NCI-H748 treated with DMSO at 0.1 percent for 48 hours (cell line): ENCODE measurements at regions not wholly inside any gene's neighbourhood (a gene's known extent, or its start where the extent isn't known, plus 50 kb on each side); places are given as distances from the start of the nearest gene placed in this dataset.

ENCODE experiments used
- DNase-seq: peaks from one replicate; lab custom pipeline; 2025; lab: John Stamatoyannopoulos, UW

DNA sequence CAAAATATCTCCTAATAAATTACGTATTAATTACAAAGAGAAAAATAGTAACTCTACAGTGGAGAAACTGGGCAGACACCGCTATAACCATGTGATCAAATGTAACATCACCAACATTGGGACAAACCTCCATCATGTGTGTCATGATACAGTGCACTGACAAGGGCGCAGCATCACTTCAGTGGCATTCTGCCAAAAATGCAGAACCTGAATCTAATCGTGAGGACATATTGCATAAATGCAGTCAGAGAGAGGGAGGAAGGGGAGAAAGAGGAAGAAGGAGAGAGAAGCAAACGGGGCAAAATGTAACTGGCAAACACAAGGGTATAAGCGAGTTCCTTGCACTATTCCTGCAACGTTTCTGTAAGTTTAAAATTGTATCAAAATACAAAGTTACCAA, 74.2 kb upstream of the MARCHF10 start:
- no peak for DNase-seq

DNA sequence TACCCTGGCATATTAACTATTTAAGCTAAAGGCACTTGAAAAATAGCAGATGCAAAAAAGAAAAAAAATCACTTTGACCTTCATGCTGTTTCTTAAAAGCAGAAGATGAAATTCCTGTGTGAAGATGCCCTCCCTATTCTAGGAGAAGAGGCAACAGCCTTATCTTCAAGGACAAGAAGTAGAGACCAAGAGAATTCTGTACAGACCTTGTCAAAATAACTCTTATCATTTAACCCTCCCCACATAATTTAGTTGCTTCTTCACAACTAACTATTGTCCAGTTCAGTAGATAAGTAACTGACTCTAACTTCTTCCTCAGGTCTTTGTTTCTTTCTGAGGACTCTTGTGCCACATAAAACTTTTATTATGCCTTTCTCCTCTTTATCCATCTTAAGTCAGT, 72.0 kb upstream of the MARCHF10 start:
- DNase-seq, result no peak

GRCh38 chr17:62876673-62877405, 68.7 kb upstream of the MARCHF10 start:
- DNase-seq, result no peak

GRCh38 chr17:62876063-62876462, 67.9 kb upstream of the MARCHF10 start:
- DNase-seq, result no peak

GRCh38 chr17:62875296-62875695, 67.2 kb upstream of the MARCHF10 start:
- no peak for DNase-seq

DNA sequence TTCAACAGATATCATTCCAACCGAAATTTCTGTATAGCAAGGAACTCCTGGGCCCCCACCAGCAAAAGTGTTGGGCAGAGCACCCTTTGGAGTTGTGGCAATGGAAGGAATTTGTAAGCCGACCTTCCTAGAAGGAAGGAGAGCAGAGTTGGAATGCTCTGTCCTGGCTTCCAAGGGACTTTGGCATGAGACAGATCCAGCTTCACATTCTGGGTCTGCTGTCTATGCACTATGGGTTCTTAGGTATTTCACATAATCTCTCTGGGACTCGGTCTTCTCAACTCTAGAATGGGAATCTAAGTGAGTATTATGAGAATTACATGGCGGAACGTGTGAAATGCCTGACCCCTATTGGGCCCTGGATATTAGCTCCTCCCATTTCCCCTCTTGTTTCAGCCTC, 63.2 kb upstream of the MARCHF10 start:
- DNase-seq, result no peak

- DNase-seq, result no peak
These were observed 62.4 kb upstream of the MARCHF10 start for GRCh38 chr17:62870552-62870971.

DNA sequence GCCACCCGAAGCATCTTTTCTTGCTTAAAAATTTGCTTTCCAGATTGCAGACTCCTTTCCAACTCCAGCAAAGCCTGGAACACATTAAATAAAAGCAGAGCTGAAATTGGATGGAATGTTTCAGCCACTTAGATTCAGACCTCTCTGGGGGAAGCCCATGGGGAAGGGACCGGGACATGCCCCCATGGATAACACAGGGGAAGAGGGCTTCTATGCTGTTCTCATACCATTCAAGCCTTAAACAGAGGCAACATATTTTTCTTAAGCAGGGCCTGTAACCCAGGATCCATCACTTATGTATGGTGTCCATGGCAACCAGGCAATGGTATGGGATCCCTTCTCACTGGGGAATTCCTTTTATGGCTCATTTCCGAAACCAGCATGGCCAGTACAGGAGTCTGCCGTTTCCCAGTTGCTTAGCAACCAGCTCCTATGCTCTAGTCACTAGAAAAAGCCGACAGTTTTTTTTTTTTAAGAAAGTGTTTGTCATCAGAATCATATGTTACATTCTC, 62.0 kb upstream of the MARCHF10 start:
- DNase-seq, result peak; percentile 75

GRCh38 chr17:62868723-62869122, 60.6 kb upstream of the MARCHF10 start:
- no peak for DNase-seq

GRCh38 chr17:62868008-62868407, 59.9 kb upstream of the MARCHF10 start:
- DNase-seq, result no peak

- no peak for DNase-seq
These were observed 59.2 kb upstream of the MARCHF10 start for GRCh38 chr17:62867303-62867702.

DNA sequence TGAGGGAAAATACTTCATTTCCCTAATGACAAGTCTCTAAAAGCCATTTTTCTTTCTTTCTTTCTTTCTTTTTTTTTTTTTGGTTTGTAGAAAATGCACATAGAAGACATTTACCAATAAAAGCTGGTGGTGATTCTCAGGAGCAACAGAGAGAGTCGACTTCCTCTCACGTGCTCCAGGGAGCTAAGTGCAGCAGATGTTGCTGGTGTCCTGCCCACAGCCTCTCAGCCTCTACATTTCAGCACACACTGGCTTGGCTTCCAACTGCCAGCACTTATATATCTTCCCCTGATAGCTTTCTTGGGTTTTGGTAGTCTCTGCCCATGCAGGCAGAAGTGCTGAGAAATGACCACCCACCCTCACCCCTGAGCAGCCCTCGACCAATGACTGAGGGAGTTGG, 58.4 kb upstream of the MARCHF10 start:
- DNase-seq, result no peak

DNA sequence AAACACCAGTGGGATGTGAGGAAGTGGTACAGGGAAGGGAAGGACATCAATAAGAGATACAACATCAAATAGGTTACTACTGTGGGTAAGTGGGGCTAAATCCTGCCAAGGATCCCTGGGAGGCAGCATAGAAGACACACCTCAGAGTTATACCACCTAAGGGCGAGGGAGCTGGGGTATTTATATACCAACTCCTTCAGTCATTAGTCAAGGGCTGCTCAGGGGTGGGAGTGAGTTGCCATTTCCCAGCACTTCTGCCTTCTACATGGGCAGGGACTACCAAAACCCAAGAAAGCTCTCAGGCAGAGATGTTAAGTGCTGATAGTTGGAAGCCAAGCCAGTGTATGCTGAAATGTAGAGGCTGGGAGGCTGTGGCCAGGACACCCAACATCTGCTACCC, 57.5 kb upstream of the MARCHF10 start:
- no peak for DNase-seq

DNA sequence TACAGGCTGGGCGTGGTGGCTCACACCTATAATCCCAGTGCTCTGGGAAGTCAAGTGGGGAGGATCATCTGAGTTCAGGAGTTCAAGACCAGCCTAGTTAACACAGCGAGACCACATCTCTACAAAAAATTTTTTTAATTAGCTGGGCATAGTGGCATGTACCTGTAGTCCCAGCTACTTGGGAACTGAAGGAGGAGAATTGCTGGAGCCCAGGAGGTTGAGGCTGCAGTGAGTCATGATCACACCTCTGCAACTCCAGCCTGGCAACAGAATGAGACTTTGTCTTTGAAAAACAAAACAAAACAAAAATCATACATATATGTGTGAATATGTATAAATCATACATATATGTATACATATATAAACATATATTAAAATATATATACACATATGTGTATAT, 54.1 kb upstream of the MARCHF10 start:
- no peak for DNase-seq

- no peak for DNase-seq
These were observed 53.1 kb upstream of the MARCHF10 start for GRCh38 chr17:62860962-62861873.

DNA sequence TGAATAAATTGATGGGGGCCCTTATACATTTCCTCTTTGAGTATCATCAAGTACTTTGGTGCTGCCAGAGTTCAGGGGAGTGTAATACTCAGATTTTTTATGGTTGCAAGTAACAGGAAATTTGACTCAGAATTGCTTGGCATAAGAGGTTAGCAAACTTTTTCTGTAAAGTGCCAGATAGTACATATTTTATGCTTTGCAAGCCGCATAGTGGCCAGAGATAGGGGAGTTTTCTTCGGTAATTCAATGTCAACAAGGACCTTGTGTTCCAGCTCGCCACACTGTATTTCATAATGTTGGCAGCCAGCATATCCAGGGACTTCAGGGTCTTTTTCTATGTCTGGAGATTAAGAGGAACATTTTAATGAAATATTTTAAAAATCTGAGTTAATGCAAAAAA, 51.0 kb upstream of the MARCHF10 start:
- DNase-seq, result no peak
